ENCODE measurements at regions not wholly inside any gene's neighbourhood (a gene's known extent, or its start where the extent isn't known, plus 50 kb on each side); places are given as distances from the start of the nearest gene placed in this dataset.

- no peak for DNase-seq (ENCODE audit: low spot score)
- in situ Hi-C loops (cut with MboI; ENCODE audit: low sequenced_read_pairs, unreplicated experiment), result no loop called here
- TF ChIP-seq, protein P1, sequence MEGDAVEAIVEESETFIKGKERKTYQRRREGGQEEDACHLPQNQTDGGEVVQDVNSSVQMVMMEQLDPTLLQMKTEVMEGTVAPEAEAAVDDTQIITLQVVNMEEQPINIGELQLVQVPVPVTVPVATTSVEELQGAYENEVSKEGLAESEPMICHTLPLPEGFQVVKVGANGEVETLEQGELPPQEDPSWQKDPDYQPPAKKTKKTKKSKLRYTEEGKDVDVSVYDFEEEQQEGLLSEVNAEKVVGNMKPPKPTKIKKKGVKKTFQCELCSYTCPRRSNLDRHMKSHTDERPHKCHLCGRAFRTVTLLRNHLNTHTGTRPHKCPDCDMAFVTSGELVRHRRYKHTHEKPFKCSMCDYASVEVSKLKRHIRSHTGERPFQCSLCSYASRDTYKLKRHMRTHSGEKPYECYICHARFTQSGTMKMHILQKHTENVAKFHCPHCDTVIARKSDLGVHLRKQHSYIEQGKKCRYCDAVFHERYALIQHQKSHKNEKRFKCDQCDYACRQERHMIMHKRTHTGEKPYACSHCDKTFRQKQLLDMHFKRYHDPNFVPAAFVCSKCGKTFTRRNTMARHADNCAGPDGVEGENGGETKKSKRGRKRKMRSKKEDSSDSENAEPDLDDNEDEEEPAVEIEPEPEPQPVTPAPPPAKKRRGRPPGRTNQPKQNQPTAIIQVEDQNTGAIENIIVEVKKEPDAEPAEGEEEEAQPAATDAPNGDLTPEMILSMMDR (IDR thresholded peaks at IDR 0.05; ENCODE audit: borderline replicate concordance, control extremely low read depth, extremely low read depth, insufficient read depth, missing control alignments), result no peak
Measured at GRCh38 chr10:64376167-64376566, 855.0 kb downstream of the REEP3 start.

DNA sequence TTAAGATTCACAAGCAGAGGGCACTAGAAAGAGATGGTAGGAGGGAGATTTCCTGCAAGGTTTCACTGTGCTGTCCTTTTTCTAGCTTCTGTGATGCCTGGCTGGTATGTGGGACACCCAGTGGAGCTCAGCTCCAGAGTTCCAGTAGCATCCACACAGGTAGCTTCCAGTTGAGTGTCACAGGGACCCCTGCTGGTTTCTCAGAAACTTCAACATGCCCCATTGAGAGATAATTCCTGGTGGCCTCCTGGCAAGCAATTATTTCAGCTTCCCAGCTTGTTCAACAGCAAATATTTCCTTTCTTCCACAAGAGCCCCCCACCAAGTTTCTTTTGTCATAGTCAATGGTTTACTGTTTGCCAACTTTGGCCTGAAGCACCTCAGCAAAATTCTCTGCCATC lies 858.7 kb downstream of the REEP3 start:
- in situ Hi-C loops (cut with MboI; ENCODE audit: low sequenced_read_pairs, unreplicated experiment), result no loop called here
- TF ChIP-seq, protein P1 (IDR thresholded peaks at IDR 0.05; ENCODE audit: borderline replicate concordance, control extremely low read depth, extremely low read depth, insufficient read depth, missing control alignments), result no peak
- no peak for DNase-seq (ENCODE audit: low spot score)

DNA sequence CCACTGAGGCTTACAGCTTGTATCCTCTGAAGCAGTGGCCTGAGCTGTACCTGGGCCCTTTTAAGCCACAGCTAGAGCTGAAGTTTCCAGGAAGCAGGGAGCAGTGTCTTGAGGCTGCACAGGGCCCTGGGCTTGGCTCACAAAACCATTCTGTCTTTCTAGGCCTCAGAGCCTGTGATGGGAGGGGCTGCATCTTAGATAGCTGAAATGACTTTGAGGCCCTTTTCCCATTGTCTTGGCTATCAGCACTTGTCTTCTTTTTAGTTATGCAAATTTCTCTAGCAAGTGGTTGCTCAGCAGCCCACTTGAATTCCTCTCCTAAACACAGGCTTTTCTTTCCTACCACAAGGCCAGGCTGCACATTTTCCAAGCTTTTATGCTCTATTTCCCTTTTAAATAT lies 864.2 kb downstream of the REEP3 start:
- DNase-seq (ENCODE audit: low spot score), result no peak
- TF ChIP-seq, protein P1 (IDR thresholded peaks at IDR 0.05; ENCODE audit: borderline replicate concordance, control extremely low read depth, extremely low read depth, insufficient read depth, missing control alignments), result no peak
- in situ Hi-C loops (cut with MboI; ENCODE audit: low sequenced_read_pairs, unreplicated experiment), result no loop called here

- in situ Hi-C loops (cut with MboI; ENCODE audit: low sequenced_read_pairs, unreplicated experiment), result no loop called here
- DNase-seq (ENCODE audit: low spot score), result no peak
- TF ChIP-seq, protein P1 (IDR thresholded peaks at IDR 0.05; ENCODE audit: borderline replicate concordance, control extremely low read depth, extremely low read depth, insufficient read depth, missing control alignments), result no peak
Measured at GRCh38 chr10:64394744-64395143, 873.5 kb downstream of the REEP3 start.

DNA sequence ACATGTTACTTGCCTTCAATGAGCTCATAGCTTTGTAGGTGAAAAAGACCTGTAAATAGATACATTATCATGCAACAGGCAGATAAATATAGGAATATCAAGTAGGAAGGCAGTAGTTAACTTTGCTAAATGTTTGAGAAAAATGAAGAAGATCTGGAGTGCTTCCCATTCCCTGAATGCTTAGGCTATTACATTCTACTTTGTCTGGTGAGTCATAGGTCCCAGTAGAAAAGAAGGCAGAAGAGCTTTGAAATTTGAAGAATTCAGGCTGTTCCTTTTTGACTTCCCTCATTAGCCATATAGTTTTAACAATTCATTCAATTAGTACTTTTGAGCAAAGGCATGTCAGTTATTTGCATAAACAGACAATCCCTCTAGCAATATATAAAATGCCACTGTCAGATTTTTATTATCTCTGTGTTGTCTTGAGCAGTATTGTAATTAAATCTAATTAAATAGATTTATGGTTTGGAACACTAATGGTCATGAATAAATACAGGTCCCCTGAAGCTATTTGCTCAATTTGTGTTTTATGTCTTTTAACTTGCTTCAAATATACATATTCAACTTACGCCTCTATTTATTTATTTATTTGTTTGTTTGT lies 875.0 kb downstream of the REEP3 start:
- in situ Hi-C loops (cut with MboI; ENCODE audit: low sequenced_read_pairs, unreplicated experiment), result no loop called here
- DNase-seq (ENCODE audit: low spot score), result no peak
- TF ChIP-seq, protein P1 (IDR thresholded peaks at IDR 0.05; ENCODE audit: borderline replicate concordance, control extremely low read depth, extremely low read depth, insufficient read depth, missing control alignments), result no peak

- no peak for DNase-seq (ENCODE audit: low spot score)
- TF ChIP-seq, protein P1 (IDR thresholded peaks at IDR 0.05; ENCODE audit: borderline replicate concordance, control extremely low read depth, extremely low read depth, insufficient read depth, missing control alignments), result no peak
- in situ Hi-C loops (cut with MboI; ENCODE audit: low sequenced_read_pairs, unreplicated experiment), result no loop called here
Measured at GRCh38 chr10:64397125-64397524, 875.9 kb downstream of the REEP3 start.

Measured in GM13976 (cell line).